Gastrocnemius medialis (tissue), 4 donors: ENCODE measurements at regions not wholly inside any gene's neighbourhood (a gene's known extent, or its start where the extent isn't known, plus 50 kb on each side); places are given as distances from the start of the nearest gene placed in this dataset.

ENCODE experiments used
- ATAC-seq, 2 donors: fragments of 150-250 bp; one replicate each; pipeline ENCODE4 v1.9.1; 2016
- DNase-seq, 2 donors: peaks; one replicate each; pipeline ENCODE4 v3.0.0-alpha.2; 2019
- H3K27ac ChIP-seq, 4 donors: fragments of 200-600 bp; sonication (generic); 1 replicate in 1 of 4; 2 replicates in 3 of 4; pipeline ENCODE4 v1.5.1; 2016 to 2018; ENCODE audit warnings: mild to moderate bottlenecking in 2 of 4, moderate library complexity in 1 of 4
- H3K27me3 ChIP-seq, 3 donors: fragments of 200-600 bp; sonication (generic) in 2 of 3; 1 replicate in 1 of 3; 2 replicates in 2 of 3; pipeline versions ENCODE4 v1.5.1 to v1.6.0; 2016 to 2019; ENCODE audit warnings: mild to moderate bottlenecking in 1 of 3, moderate library complexity in 1 of 3
- H3K36me3 ChIP-seq, 2 donors: fragments of 200-600 bp; sonication (generic) in 1 of 2; one replicate each; pipeline ENCODE4 v1.5.1; 2017 to 2018
- H3K4me1 ChIP-seq, 2 donors: fragments of 200-600 bp; sonication (generic) in 1 of 2; one replicate each; pipeline ENCODE4 v1.5.1; 2016 to 2017; ENCODE audit warnings: mild to moderate bottlenecking in 2 of 2
- H3K4me3 ChIP-seq, 4 donors: fragments of 200-600 bp; sonication (generic) in 3 of 4; 1 replicate in 1 of 4; 2 replicates in 3 of 4; pipeline ENCODE4 v1.5.1; 2016 to 2019; ENCODE audit warnings: mild to moderate bottlenecking in 2 of 4
- H3K9me3 ChIP-seq, 3 donors: fragments of 200-600 bp; sonication (generic) in 2 of 3; 1 replicate in 1 of 3; 2 replicates in 2 of 3; pipeline ENCODE4 v1.5.1; 2016 to 2019
- CTCF ChIP-seq, 5 experiments: fragments of 450-650 bp in 3 of 5; fragments of 200-600 bp in 2 of 5; sonication (generic) in 2 of 5; IDR thresholded peaks in 4 of 5; conservative IDR thresholded peaks in 1 of 5; 1 replicate in 4 of 5; 2 replicates in 1 of 5; pipeline ENCODE4 v1.5.1; 2016 to 2019; ENCODE audit warnings: antibody characterized with exemption in 5 of 5, mild to moderate bottlenecking in 3 of 5, moderate library complexity in 3 of 5
- POLR2A ChIP-seq, 2 donors: fragments of 450-650 bp; IDR thresholded peaks; one replicate each; pipeline ENCODE4 v1.6.1; 2017; ENCODE audit warnings: antibody characterized with exemption in 2 of 2, mild to moderate bottlenecking in 2 of 2, moderate library complexity in 2 of 2
- in situ Hi-C, 4 donors: fragments of 200-750 bp; cut with MboI; loops; one replicate each; pipeline versions ENCODE4 v1.15.0 to v1.8.0; 2017; ENCODE audit warnings: low sequenced_read_pairs in 4 of 4
- intact Hi-C: fragments of 100-400 bp; cut with DNase I; formaldehyde crosslinking; loops from one replicate; pipeline ENCODE4 v1.15.1; 2023; ENCODE audit warnings: low total_unique reads

GRCh38 chr7:29619111-29619510 lies 55.5 kb downstream of the PRR15 start:
- no peaks in the 10 kb centered on the region for H3K36me3 ChIP-seq
- no peaks in the 10 kb centered on the region for H3K4me1 ChIP-seq
- H3K4me3 ChIP-seq, result no peak overlapping the region
- DNase-seq, result no peak
- ATAC-seq, result no peak
- intact Hi-C loops, result no loop called here
- no peak overlapping the region for H3K27ac ChIP-seq
- no peak for TF ChIP-seq CTCF (IDR thresholded peaks at IDR 0.05 in 4 of 5, conservative IDR thresholded peaks at IDR 0.05 in 1 of 5)
- TF ChIP-seq POLR2A (IDR thresholded peaks at IDR 0.05), result no peak
- H3K9me3 ChIP-seq, result no peaks in the 10 kb centered on the region
- no peaks in the 10 kb centered on the region for H3K27me3 ChIP-seq
- in situ Hi-C loops, result no loop called here

- Histone ChIP-seq H3K36me3 (no peaks in the 10 kb centered on the region), H3K4me3 (no peak overlapping the region), H3K9me3 (no peaks in the 10 kb centered on the region), H3K27me3 (no peaks in the 10 kb centered on the region), H3K27ac (no peak overlapping the region), H3K4me1 (no peaks in the 10 kb centered on the region)
- in situ Hi-C loops, result no loop called here
- no peak for TF ChIP-seq CTCF (IDR thresholded peaks at IDR 0.05 in 4 of 5, conservative IDR thresholded peaks at IDR 0.05 in 1 of 5)
- TF ChIP-seq POLR2A (IDR thresholded peaks at IDR 0.05), result no peak
- intact Hi-C loops, result no loop called here
- ATAC-seq, result no peak
- no peak for DNase-seq
Observed at GRCh38 chr7:29619848-29620555, 56.4 kb downstream of the PRR15 start.

GRCh38 chr7:29620556-29620930 lies 56.9 kb downstream of the PRR15 start:
- no peak overlapping the region for H3K27ac ChIP-seq
- no peak for ATAC-seq
- no peaks in the 10 kb centered on the region for H3K27me3 ChIP-seq
- no peak for TF ChIP-seq CTCF (IDR thresholded peaks at IDR 0.05 in 4 of 5, conservative IDR thresholded peaks at IDR 0.05 in 1 of 5)
- TF ChIP-seq POLR2A (IDR thresholded peaks at IDR 0.05), result no peak
- no peak for DNase-seq
- H3K36me3 ChIP-seq, result no peaks in the 10 kb centered on the region
- no peaks in the 10 kb centered on the region for H3K4me1 ChIP-seq
- intact Hi-C loops (no loop called here), in situ Hi-C loops (no loop called here)
- no peak overlapping the region for H3K4me3 ChIP-seq
- H3K9me3 ChIP-seq, result no peaks in the 10 kb centered on the region

GRCh38 chr7:29622335-29623265 lies 59.0 kb downstream of the PRR15 start:
- no peaks in the 10 kb centered on the region for H3K9me3 ChIP-seq
- DNase-seq (no peak), ATAC-seq (no peak)
- in situ Hi-C loops, result no loop called here
- no peaks in the 10 kb centered on the region for H3K27me3 ChIP-seq
- no peak overlapping the region for H3K27ac ChIP-seq
- no peak overlapping the region for H3K4me3 ChIP-seq
- no peaks in the 10 kb centered on the region for H3K36me3 ChIP-seq
- TF ChIP-seq POLR2A (IDR thresholded peaks at IDR 0.05), result no peak
- no peaks in the 10 kb centered on the region for H3K4me1 ChIP-seq
- intact Hi-C loops, result no loop called here

- Histone ChIP-seq H3K9me3 (no peaks in the 10 kb centered on the region), H3K4me1 (no peaks in the 10 kb centered on the region), H3K27ac (no peak overlapping the region), H3K36me3 (no peaks in the 10 kb centered on the region), H3K4me3 (no peak overlapping the region), H3K27me3 (no peaks in the 10 kb centered on the region)
- TF ChIP-seq CTCF (IDR thresholded peaks at IDR 0.05 in 4 of 5, conservative IDR thresholded peaks at IDR 0.05 in 1 of 5), result no peak
- no peak for TF ChIP-seq POLR2A (IDR thresholded peaks at IDR 0.05)
- DNase-seq, result no peak
- in situ Hi-C loops, result no loop called here
- ATAC-seq, result no peak
- intact Hi-C loops, result no loop called here
Observed at GRCh38 chr7:29623973-29624372, 60.3 kb downstream of the PRR15 start.
